ENCODE measurements at regions not wholly inside any gene's neighbourhood (a gene's known extent, or its start where the extent isn't known, plus 50 kb on each side); places are given as distances from the start of the nearest gene placed in this dataset.

DNA sequence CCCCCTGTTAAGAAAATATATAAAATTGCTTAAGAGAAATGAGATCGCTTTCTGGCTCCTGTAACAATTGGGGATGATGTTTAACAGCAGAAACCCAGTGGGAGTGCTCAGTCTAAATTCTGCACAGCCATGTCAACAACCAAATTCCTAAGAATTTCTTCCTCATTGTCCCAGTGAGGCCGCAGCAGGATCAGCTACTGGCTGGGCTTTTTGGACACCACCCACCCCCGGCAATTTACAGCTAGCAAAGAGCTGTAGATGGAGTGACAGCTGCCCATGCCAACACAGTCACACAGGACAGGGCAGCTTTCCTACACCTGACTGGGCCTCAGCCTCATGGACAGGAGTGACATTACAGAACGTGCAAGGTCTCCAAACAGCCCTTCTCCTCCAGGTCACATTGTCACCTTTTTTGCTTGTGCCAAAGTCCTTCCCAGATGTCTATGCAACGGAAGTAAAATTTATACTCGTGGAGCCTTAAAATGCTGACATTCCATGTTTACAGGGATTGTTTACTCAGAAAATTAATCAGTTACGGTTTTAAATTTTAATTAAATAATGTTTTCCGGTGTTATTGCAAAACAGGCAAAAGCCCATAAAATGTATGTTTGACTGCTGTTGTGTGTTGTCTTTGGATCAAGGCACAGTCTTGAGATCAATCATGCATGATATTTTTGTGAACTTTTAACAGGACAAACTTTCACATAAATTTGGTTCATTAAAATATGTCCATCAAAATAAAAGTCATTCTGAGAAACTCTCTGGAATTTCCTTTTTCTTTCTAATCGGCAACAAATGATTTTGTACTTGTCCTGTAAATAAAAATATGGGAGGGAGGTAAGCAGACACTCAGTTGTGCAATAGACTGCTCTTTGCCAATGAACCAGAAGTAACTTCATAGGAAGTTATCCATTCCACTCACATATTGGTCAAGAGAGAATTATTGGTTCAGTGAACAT is 943.2 kb downstream of the MCTP2 start:
- TF ChIP-seq, protein P1, sequence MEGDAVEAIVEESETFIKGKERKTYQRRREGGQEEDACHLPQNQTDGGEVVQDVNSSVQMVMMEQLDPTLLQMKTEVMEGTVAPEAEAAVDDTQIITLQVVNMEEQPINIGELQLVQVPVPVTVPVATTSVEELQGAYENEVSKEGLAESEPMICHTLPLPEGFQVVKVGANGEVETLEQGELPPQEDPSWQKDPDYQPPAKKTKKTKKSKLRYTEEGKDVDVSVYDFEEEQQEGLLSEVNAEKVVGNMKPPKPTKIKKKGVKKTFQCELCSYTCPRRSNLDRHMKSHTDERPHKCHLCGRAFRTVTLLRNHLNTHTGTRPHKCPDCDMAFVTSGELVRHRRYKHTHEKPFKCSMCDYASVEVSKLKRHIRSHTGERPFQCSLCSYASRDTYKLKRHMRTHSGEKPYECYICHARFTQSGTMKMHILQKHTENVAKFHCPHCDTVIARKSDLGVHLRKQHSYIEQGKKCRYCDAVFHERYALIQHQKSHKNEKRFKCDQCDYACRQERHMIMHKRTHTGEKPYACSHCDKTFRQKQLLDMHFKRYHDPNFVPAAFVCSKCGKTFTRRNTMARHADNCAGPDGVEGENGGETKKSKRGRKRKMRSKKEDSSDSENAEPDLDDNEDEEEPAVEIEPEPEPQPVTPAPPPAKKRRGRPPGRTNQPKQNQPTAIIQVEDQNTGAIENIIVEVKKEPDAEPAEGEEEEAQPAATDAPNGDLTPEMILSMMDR (IDR thresholded peaks at IDR 0.05), result no peak
- no peak for TF ChIP-seq POLR2A (IDR thresholded peaks at IDR 0.05)

All from uterus (tissue), 2 donors.